ENCODE measurements at regions not wholly inside any gene's neighbourhood (a gene's known extent, or its start where the extent isn't known, plus 50 kb on each side); places are given as distances from the start of the nearest gene placed in this dataset.

DNA sequence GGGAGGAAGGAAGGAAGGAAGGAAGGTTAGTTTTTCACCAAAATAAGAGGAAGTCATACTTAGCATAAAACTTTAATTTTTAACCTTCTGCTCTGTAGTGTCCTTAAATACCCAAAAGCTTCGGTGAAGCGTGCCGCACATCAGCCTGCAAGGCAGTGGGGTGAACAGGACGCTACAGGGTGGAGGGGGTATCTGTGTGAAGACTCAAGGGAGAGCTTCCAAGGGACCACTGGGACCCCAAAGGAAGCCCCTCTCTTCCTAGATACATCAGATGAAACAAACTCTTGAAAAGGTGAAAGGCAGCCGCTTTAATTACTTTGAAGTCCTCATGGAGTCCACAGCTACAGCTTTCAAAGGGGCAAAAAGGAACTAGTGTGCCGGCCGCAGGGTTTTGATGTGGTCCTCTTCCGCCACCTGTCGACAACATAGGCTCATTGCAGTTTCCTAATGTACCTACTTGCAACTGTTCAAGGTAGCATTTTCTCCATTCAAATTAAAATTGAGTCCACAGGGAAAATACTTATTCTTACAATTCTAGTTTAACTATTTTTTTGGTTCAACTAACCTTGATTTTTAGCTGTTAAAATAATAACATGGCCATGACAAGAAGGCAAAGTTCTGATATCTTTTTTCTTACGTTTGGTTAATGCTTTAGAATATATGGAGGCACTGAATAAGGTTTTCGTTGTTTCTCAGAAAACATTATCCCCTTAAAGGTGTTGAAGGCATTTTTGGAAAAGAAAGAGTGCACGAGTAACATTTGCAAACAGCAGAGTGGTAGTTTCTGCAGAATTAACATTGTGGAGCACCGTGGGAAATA is 135.0 kb upstream of the RIPOR2 start:
- POLR2A ChIA-PET (ENCODE audit: unreplicated experiment): no interaction called here
- no peak overlapping the region for H2AK9ac ChIP-seq (replicated peaks; ENCODE audit: low read depth, low read length, poor library complexity)
- intact Hi-C loops (cut with micrococcal nuclease) (loop anchor here (1.0 to 5.0 kb wide), 7 partner anchors 52 to 532 kb away; partner anchors contain the start of genes C6orf62 and GMNN), dilution Hi-C loops (cut with HindIII; ENCODE audit: low sequenced_read_pairs, unreplicated experiment) (no loop called here), in situ Hi-C loops (cut with MboI; ENCODE audit: low sequenced_read_pairs) (no loop called here)
- peak overlapping the region; percentile 4; the same call in 1 of the 2 replicates for H3K4me2 ChIP-seq (ENCODE audit: low read depth, low read length)
- peaks cover 5% of the 10 kb centered on the region for H3K4me1 ChIP-seq (ENCODE audit: control insufficient read depth, insufficient read depth, low read length)
- peak overlapping the region; percentile 89 for H2BK20ac ChIP-seq (ENCODE audit: low read depth, low read length)
- H3K14ac ChIP-seq (replicated peaks; ENCODE audit: low read depth, low read length): 0 out of 2 replicates have a peak overlapping the region, but pooled peaks have one; percentile 14
- peak overlapping the region; percentile 49; the same call in 1 of the 2 replicates for H2AK5ac ChIP-seq (ENCODE audit: low read depth, low read length)
- H4K5ac ChIP-seq (ENCODE audit: low read depth, low read length): peak overlapping the region; percentile 50
- H4K91ac ChIP-seq (ENCODE audit: insufficient read depth, low read depth, low read length): peak overlapping the region; percentile 77
- no peaks in the 10 kb centered on the region for H3K36me3 ChIP-seq (ENCODE audit: control insufficient read depth, insufficient read depth, low read length)
- peak overlapping the region; percentile 91 for H2BK120ac ChIP-seq (ENCODE audit: low read depth, low read length)
- peak overlapping the region; percentile 31 for H3K18ac ChIP-seq (ENCODE audit: low read depth, low read length)
- no peaks in the 10 kb centered on the region for H4K20me1 ChIP-seq (ENCODE audit: insufficient read depth, low read length)
- H3K9me1 ChIP-seq (ENCODE audit: insufficient read depth, low read length): no peaks in the 10 kb centered on the region
- no TSS peak for BruUV-seq (replicated peaks)
- H3K27me3 ChIP-seq (ENCODE audit: control insufficient read depth, insufficient read depth, low read length): no peaks in the 10 kb centered on the region
- no peaks in the 10 kb centered on the region; the same call in 1 of the 2 replicates for H3K9me3 ChIP-seq (ENCODE audit: control insufficient read depth, insufficient read depth, low read length)
- H3K4me3 ChIP-seq (ENCODE audit: insufficient read depth, low read depth, low read length): no peak overlapping the region
- CTCF ChIA-PET: interaction anchor here (0.6 to 1.7 kb wide), 20 partner anchors 8 to 490 kb away, joined by 3 to 9 read pairs (median 3); no protein-coding TSS in a partner anchor
- H3K27ac ChIP-seq (ENCODE audit: insufficient read depth, low read length): peak overlapping the region; percentile 0; the same call in 1 of the 2 replicates
- peak overlapping the region; percentile 63; the same call in 1 of the 2 replicates for H3K4ac ChIP-seq (ENCODE audit: low read depth, low read length)
- H3K23ac ChIP-seq (ENCODE audit: low read depth, low read length): no peak overlapping the region; the same call in 1 of the 2 replicates
- H2BK5ac ChIP-seq (ENCODE audit: low read depth, low read length, poor library complexity, severe bottlenecking): no peak overlapping the region
- DNase-seq: peak; percentile 81
- H3K79me1 ChIP-seq (ENCODE audit: low read depth in 1 of 2, low read length in 2 of 2): no peaks in the 10 kb centered on the region
- no peak overlapping the region for H3K9ac ChIP-seq (ENCODE audit: low read depth, low read length)
- WGBS, 2 experiments (ENCODE audit: extremely low coverage in 2 of 2, insufficient read length in 1 of 2): 7% methylated on average over 3 of the region's 13 CpGs; no CpG with 5 or more reads in 1 of the 2 experiments
- peak overlapping the region; percentile 83 for H2AFZ ChIP-seq (replicated peaks; ENCODE audit: low read length, poor library complexity)
- peak overlapping the region; percentile 23 to 71; a peak in 2 of 4 replicates for H4K8ac ChIP-seq (ENCODE audit: low read depth in 2 of 2, low read length in 2 of 2)
- peak overlapping the region; percentile 75; the same call in 1 of the 3 replicates for H2BK15ac ChIP-seq (ENCODE audit: low read depth, low read length)
- ATAC-seq (ENCODE audit: low read depth): peak; percentile 99
- TF ChIP-seq POLR2A (IDR thresholded peaks at IDR 0.05; ENCODE audit: low read depth, low read length): peak; percentile 59
- TF ChIP-seq, protein P1, sequence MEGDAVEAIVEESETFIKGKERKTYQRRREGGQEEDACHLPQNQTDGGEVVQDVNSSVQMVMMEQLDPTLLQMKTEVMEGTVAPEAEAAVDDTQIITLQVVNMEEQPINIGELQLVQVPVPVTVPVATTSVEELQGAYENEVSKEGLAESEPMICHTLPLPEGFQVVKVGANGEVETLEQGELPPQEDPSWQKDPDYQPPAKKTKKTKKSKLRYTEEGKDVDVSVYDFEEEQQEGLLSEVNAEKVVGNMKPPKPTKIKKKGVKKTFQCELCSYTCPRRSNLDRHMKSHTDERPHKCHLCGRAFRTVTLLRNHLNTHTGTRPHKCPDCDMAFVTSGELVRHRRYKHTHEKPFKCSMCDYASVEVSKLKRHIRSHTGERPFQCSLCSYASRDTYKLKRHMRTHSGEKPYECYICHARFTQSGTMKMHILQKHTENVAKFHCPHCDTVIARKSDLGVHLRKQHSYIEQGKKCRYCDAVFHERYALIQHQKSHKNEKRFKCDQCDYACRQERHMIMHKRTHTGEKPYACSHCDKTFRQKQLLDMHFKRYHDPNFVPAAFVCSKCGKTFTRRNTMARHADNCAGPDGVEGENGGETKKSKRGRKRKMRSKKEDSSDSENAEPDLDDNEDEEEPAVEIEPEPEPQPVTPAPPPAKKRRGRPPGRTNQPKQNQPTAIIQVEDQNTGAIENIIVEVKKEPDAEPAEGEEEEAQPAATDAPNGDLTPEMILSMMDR (conservative IDR thresholded peaks at IDR 0.05; ENCODE audit: low read depth, low read length): peak; percentile 94
- TF ChIP-seq, protein P2, sequence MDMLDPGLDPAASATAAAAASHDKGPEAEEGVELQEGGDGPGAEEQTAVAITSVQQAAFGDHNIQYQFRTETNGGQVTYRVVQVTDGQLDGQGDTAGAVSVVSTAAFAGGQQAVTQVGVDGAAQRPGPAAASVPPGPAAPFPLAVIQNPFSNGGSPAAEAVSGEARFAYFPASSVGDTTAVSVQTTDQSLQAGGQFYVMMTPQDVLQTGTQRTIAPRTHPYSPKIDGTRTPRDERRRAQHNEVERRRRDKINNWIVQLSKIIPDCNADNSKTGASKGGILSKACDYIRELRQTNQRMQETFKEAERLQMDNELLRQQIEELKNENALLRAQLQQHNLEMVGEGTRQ (IDR thresholded peaks at IDR 0.05; ENCODE audit: low read depth, low read length): no peak
- TF ChIP-seq MAZ (IDR thresholded peaks at IDR 0.05; ENCODE audit: borderline replicate concordance, low read depth, low read length): no peak
- peak; percentile 98 for TF ChIP-seq RAD21 (IDR thresholded peaks at IDR 0.05; ENCODE audit: low read length)
- no peak for TF ChIP-seq NFE2L2 (IDR thresholded peaks at IDR 0.05; ENCODE audit: low read depth, low read length)
- TF ChIP-seq, protein P3, sequence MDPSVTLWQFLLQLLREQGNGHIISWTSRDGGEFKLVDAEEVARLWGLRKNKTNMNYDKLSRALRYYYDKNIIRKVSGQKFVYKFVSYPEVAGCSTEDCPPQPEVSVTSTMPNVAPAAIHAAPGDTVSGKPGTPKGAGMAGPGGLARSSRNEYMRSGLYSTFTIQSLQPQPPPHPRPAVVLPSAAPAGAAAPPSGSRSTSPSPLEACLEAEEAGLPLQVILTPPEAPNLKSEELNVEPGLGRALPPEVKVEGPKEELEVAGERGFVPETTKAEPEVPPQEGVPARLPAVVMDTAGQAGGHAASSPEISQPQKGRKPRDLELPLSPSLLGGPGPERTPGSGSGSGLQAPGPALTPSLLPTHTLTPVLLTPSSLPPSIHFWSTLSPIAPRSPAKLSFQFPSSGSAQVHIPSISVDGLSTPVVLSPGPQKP (IDR thresholded peaks at IDR 0.05; ENCODE audit: borderline replicate concordance, low read depth, low read length): no peak
- no peak for TF ChIP-seq BHLHE40 (IDR thresholded peaks at IDR 0.05; ENCODE audit: low read depth, low read length)
- TF ChIP-seq SMC3 (IDR thresholded peaks at IDR 0.05; ENCODE audit: low read depth, low read length): peak; percentile 96
- H3K56ac ChIP-seq (ENCODE audit: extremely low read depth, insufficient read depth, low read length): no peak overlapping the region

Measured in IMR-90 (cell line).